ENCODE measurements at regions not wholly inside any gene's neighbourhood (a gene's known extent, or its start where the extent isn't known, plus 50 kb on each side); places are given as distances from the start of the nearest gene placed in this dataset.

DNA sequence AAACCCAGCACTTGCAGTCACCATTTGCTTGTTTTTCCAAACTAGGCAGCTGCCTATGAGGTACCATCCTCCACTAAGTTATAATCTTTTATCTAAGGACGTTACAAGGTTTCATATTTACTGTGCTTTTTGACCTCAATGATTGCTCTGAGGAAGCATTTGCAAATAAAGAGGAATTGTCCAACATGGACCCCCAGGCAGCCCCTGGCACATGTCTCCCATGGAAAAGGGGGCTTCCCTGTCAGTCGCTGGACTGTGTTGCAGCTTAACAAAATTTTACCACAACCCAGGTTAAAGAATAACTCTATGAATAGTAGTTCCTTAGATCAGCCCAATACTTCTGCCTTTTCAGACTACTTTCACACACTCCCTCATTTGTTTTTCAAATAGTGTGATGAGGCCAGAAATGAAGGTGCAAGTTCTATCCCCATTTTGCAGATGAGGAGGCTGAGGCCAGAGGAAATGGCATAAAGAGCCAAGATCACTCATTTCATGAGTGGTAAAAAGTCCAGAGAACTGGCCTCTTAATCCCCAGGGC, 52.8 kb upstream of the ZPBP start:
- TF ChIP-seq EZH2 (IDR thresholded peaks at IDR 0.05; ENCODE audit: borderline replicate concordance, low read depth, low read length, severe bottlenecking) = no peak
- TF ChIP-seq, protein P1, sequence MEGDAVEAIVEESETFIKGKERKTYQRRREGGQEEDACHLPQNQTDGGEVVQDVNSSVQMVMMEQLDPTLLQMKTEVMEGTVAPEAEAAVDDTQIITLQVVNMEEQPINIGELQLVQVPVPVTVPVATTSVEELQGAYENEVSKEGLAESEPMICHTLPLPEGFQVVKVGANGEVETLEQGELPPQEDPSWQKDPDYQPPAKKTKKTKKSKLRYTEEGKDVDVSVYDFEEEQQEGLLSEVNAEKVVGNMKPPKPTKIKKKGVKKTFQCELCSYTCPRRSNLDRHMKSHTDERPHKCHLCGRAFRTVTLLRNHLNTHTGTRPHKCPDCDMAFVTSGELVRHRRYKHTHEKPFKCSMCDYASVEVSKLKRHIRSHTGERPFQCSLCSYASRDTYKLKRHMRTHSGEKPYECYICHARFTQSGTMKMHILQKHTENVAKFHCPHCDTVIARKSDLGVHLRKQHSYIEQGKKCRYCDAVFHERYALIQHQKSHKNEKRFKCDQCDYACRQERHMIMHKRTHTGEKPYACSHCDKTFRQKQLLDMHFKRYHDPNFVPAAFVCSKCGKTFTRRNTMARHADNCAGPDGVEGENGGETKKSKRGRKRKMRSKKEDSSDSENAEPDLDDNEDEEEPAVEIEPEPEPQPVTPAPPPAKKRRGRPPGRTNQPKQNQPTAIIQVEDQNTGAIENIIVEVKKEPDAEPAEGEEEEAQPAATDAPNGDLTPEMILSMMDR (IDR thresholded peaks at IDR 0.05; ENCODE audit: extremely low read depth in 1 of 2, insufficient read depth in 1 of 2, low read depth in 1 of 2, low read length in 2 of 2) = no peak
- TF ChIP-seq FOS (IDR thresholded peaks at IDR 0.05; ENCODE audit: borderline replicate concordance, insufficient read depth, low read length) = no peak
- no peak for TF ChIP-seq MYC (IDR thresholded peaks at IDR 0.05; ENCODE audit: low read depth, low read length)
- no peak for TF ChIP-seq POLR2AphosphoS5 (IDR thresholded peaks at IDR 0.05; ENCODE audit: insufficient read depth, low read depth, low read length)
- no peak for TF ChIP-seq GATA2 (IDR thresholded peaks at IDR 0.05; ENCODE audit: insufficient read depth, insufficient read length, low read depth, low read length)
- TF ChIP-seq, protein P2, sequence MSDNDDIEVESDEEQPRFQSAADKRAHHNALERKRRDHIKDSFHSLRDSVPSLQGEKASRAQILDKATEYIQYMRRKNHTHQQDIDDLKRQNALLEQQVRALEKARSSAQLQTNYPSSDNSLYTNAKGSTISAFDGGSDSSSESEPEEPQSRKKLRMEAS (IDR thresholded peaks at IDR 0.05; ENCODE audit: insufficient read depth, insufficient read length) = no peak
- TF ChIP-seq JUN (IDR thresholded peaks at IDR 0.05; ENCODE audit: borderline replicate concordance, insufficient read depth, insufficient read length, low read depth) = no peak
- TF ChIP-seq POLR2A (IDR thresholded peaks at IDR 0.05; ENCODE audit: low read depth, low read length) = no peak
- Histone ChIP-seq H3K4me3 (replicated peaks in 1 of 3; ENCODE audit: insufficient read depth in 1 of 3, low read depth in 1 of 3, low read length in 3 of 3) (no peak overlapping the region), H4K20me1 (replicated peaks; ENCODE audit: control insufficient read depth, extremely low read depth, insufficient read depth, low read length) (no peaks in the 10 kb centered on the region), H3K27ac (ENCODE audit: insufficient read depth, low read depth, low read length) (no peak overlapping the region), H3K4me2 (ENCODE audit: insufficient read depth, low read length) (no peak overlapping the region), H3K79me2 (ENCODE audit: control insufficient read depth, insufficient read depth, low read length) (no peaks in the 10 kb centered on the region), H2AFZ (ENCODE audit: low read depth, low read length) (no peak overlapping the region), H3K36me3 (ENCODE audit: control insufficient read depth in 2 of 2, extremely low read depth in 1 of 2, insufficient read depth in 2 of 2, low read length in 2 of 2) (no peaks in the 10 kb centered on the region), H3K4me1 (ENCODE audit: control insufficient read depth, extremely low read depth, insufficient read depth, low read length) (no peaks in the 10 kb centered on the region), H3K9me1 (replicated peaks; ENCODE audit: control insufficient read depth, extremely low read depth, insufficient read depth, low read length) (no peaks in the 10 kb centered on the region), H3K9me3 (replicated peaks; ENCODE audit: control insufficient read depth, insufficient read depth, low read length) (no peaks in the 10 kb centered on the region), H3K9ac (replicated peaks; ENCODE audit: extremely low read depth, insufficient read depth, low read length) (no peak overlapping the region), H3K27me3 (ENCODE audit: control insufficient read depth in 2 of 2, insufficient read depth in 2 of 2, low read length in 2 of 2) (no peaks in the 10 kb centered on the region)
- FAIRE-seq (no peak), DNase-seq (ENCODE audit: low read depth, low spot score) (no peak)
- POLR2A ChIA-PET = no interaction called here
- CTCF ChIA-PET = interaction anchor here (1.0 to 3.6 kb wide), 2 partner anchors 996 kb away, joined by 3 to 18 read pairs; no protein-coding TSS in a partner anchor
- intact Hi-C loops (cut with micrococcal nuclease) (no loop called here), dilution Hi-C loops (cut with MboI; ENCODE audit: extremely low pct_ligation_motif_present, low sequenced_read_pairs) (no loop called here)
- no TSS peak for BruUV-seq (replicated peaks)

Measured in endothelial cell of umbilical vein (primary cell).